Suprapubic skin (tissue), 4 donors: ENCODE measurements at regions not wholly inside any gene's neighbourhood (a gene's known extent, or its start where the extent isn't known, plus 50 kb on each side); places are given as distances from the start of the nearest gene placed in this dataset.
"Not testable (repeated sequence)": the region's sequence is repeated elsewhere in the genome, so short reads cannot be mapped to it uniquely, and the experiment has no call there.

Experiments
- DNase-seq, 2 donors: peaks; one replicate each; pipeline ENCODE4 v3.0.0-alpha.2; 2019; ENCODE audit warnings: low spot score in 2 of 2
- H3K27ac ChIP-seq: fragments of 200-600 bp; sonication (generic); one replicate; pipeline ENCODE4 v1.5.1; 2019
- H3K27me3 ChIP-seq: fragments of 200-600 bp; sonication (generic); one replicate; pipeline ENCODE4 v1.5.1; 2019
- H3K36me3 ChIP-seq: fragments of 200-600 bp; sonication (generic); one replicate; pipeline ENCODE4 v1.5.1; 2019
- H3K4me1 ChIP-seq: fragments of 200-600 bp; sonication (generic); one replicate; pipeline ENCODE4 v1.5.1; 2019
- H3K4me3 ChIP-seq: fragments of 200-600 bp; sonication (generic); one replicate; pipeline ENCODE4 v1.5.1; 2019; ENCODE audit warnings: mild to moderate bottlenecking
- H3K9me3 ChIP-seq: fragments of 200-600 bp; sonication (generic); one replicate; pipeline ENCODE4 v1.5.1; 2019
- CTCF ChIP-seq, 2 donors: fragments of 200-600 bp in 1 of 2; fragments of 450-650 bp in 1 of 2; sonication (generic) in 1 of 2; IDR thresholded peaks; one replicate each; pipeline ENCODE4 v1.5.1; 2016 to 2019; ENCODE audit warnings: antibody characterized with exemption in 2 of 2, mild to moderate bottlenecking in 1 of 2, moderate library complexity in 1 of 2
- EP300 ChIP-seq: sonication (generic); formaldehyde crosslinking; IDR thresholded peaks from one replicate; pipeline ENCODE4 v1.6.1; 2017; ENCODE audit warnings: antibody characterized with exemption
- POLR2A ChIP-seq, 2 donors: fragments of 450-650 bp; IDR thresholded peaks; one replicate each; pipeline ENCODE4 v1.6.1; 2017; ENCODE audit warnings: antibody characterized with exemption in 2 of 2, mild to moderate bottlenecking in 2 of 2, moderate library complexity in 2 of 2
- POLR2AphosphoS5 ChIP-seq, 3 donors: sonication (generic); formaldehyde crosslinking; IDR thresholded peaks; one replicate each; pipeline ENCODE4 v1.6.1; 2017; ENCODE audit warnings: antibody characterized with exemption in 3 of 3
- WGBS: methylation state at CpG from one replicate; pipeline ENCODE4 v1.1.5; 2018; 5-methylcytosine and 5-hydroxymethylcytosine counted together

GRCh38 chr2:196291873-196292800 is 120.8 kb upstream of the STK17B start:
- WGBS = 78% methylated on average over 16 of the region's 16 CpGs
- no peaks in the 10 kb centered on the region for H3K36me3 ChIP-seq
- no peak for DNase-seq

GRCh38 chr2:196293751-196294515 is 122.6 kb upstream of the STK17B start:
- 52% methylated on average over 3 of the region's 3 CpGs for WGBS
- Histone ChIP-seq H3K9me3 (no peaks in the 10 kb centered on the region), H3K27ac (no peak overlapping the region), H3K4me3 (no peak overlapping the region), H3K27me3 (no peaks in the 10 kb centered on the region), H3K36me3 (no peaks in the 10 kb centered on the region), H3K4me1 (peaks cover 11% of the 10 kb centered on the region)
- no peak for DNase-seq
- TF ChIP-seq POLR2AphosphoS5 (IDR thresholded peaks at IDR 0.05) (no peak), POLR2A (IDR thresholded peaks at IDR 0.05) (no peak), EP300 (no peak), CTCF (IDR thresholded peaks at IDR 0.05) (no peak)

More at GRCh38 chr2:196291873-196292800, 120.8 kb upstream of the STK17B start:
- no peak for TF ChIP-seq CTCF (IDR thresholded peaks at IDR 0.05)
- TF ChIP-seq EP300 = no peak
- peak in 1 of 3 donors; percentile 36 for TF ChIP-seq POLR2AphosphoS5 (IDR thresholded peaks at IDR 0.05)
- H3K4me1 ChIP-seq = peaks cover 11% of the 10 kb centered on the region
- no peak overlapping the region for H3K4me3 ChIP-seq
- H3K27ac ChIP-seq = peak overlapping the region; percentile 49
- no peaks in the 10 kb centered on the region for H3K27me3 ChIP-seq
- no peaks in the 10 kb centered on the region for H3K9me3 ChIP-seq

- no peaks in the 10 kb centered on the region for H3K27me3 ChIP-seq
- no peak for TF ChIP-seq CTCF (IDR thresholded peaks at IDR 0.05)
- no peak for TF ChIP-seq EP300
- no peak for TF ChIP-seq POLR2AphosphoS5 (IDR thresholded peaks at IDR 0.05)
- no peak for TF ChIP-seq POLR2A (IDR thresholded peaks at IDR 0.05)
- no peaks in the 10 kb centered on the region for H3K36me3 ChIP-seq
- peaks cover 11% of the 10 kb centered on the region for H3K4me1 ChIP-seq
- H3K9me3 ChIP-seq = no peaks in the 10 kb centered on the region
- no peak for DNase-seq
- H3K27ac ChIP-seq = no peak overlapping the region
- no peak overlapping the region for H3K4me3 ChIP-seq
- 47% methylated on average over 1 of the region's 1 CpG for WGBS
Measured at GRCh38 chr2:196294516-196294909, 123.1 kb upstream of the STK17B start.

- Histone ChIP-seq H3K36me3 (no peaks in the 10 kb centered on the region), H3K9me3 (no peaks in the 10 kb centered on the region), H3K27ac (no peak overlapping the region), H3K4me1 (peaks cover 11% of the 10 kb centered on the region), H3K4me3 (no peak overlapping the region), H3K27me3 (no peaks in the 10 kb centered on the region)
- no peak for TF ChIP-seq POLR2A (IDR thresholded peaks at IDR 0.05)
- TF ChIP-seq EP300 = no peak
- no peak for TF ChIP-seq CTCF (IDR thresholded peaks at IDR 0.05)
- no peak for TF ChIP-seq POLR2AphosphoS5 (IDR thresholded peaks at IDR 0.05)
- 81% methylated on average over 1 of the region's 1 CpG for WGBS
- DNase-seq = no peak
Measured at GRCh38 chr2:196295005-196295404, 123.6 kb upstream of the STK17B start.

GRCh38 chr2:196298106-196298723 is 126.8 kb upstream of the STK17B start:
- not testable (repeated sequence) for H3K9me3 ChIP-seq, H3K36me3 ChIP-seq, H3K27me3 ChIP-seq, H3K4me3 ChIP-seq, H3K4me1 ChIP-seq, DNase-seq, H3K27ac ChIP-seq
- 59% methylated on average over 8 of the region's 8 CpGs for WGBS
